ENCODE measurements at regions not wholly inside any gene's neighbourhood (a gene's known extent, or its start where the extent isn't known, plus 50 kb on each side); places are given as distances from the start of the nearest gene placed in this dataset.

GRCh38 chr12:65524666-65525065, 246.2 kb downstream of the MSRB3 start:
- TF ChIP-seq POLR2A (IDR thresholded peaks at IDR 0.05) (no peak), POLR2AphosphoS5 (IDR thresholded peaks at IDR 0.05) (no peak), EP300 (IDR thresholded peaks at IDR 0.05; ENCODE audit: low read depth) (no peak), CTCF (IDR thresholded peaks at IDR 0.05) (no peak)

Data from transverse colon (tissue), 4 donors.